ENCODE measurements at regions not wholly inside any gene's neighbourhood (a gene's known extent, or its start where the extent isn't known, plus 50 kb on each side); places are given as distances from the start of the nearest gene placed in this dataset.
A peak's percentile ranks its signal among the peaks of the same experiment; 100 is the strongest.

DNA sequence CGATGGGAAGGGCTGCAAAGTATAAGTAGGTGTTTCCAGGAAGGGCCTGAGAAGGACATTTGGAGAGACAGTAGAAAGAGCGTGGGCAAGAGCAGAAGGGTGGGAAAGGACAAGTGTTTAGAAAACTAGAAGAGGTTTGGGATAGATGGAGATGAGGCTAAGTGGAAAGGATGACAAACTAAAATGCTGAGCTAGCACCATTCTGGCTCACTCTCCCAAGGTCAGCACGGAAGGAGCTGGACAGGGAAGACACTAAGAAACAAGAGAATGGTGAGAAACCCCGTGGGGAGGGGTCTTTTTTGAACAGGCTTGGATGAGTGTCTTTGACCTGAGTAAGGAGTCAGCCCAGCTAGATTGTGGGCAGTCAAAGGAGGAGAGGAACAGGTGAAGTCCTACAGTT, 286.0 kb downstream of the CDK5RAP2 start:
- Mint-ChIP-seq H3K9me3 (no peaks in the 10 kb centered on the region), H3K27me3 (ENCODE audit: low read depth) (peaks cover 2% of the 10 kb centered on the region), H3K36me3 (ENCODE audit: low read depth) (no peaks in the 10 kb centered on the region), H3K27ac (ENCODE audit: unreplicated experiment) (no peak overlapping the region), H3K4me3 (no peak overlapping the region), H3K4me1 (no peaks in the 10 kb centered on the region)
- DNase-seq (ENCODE audit: low read depth, low spot score) = no peak
- no peak for TF ChIP-seq CTCF (conservative IDR thresholded peaks at IDR 0.05)

- H3K4me3 Mint-ChIP-seq = no peak overlapping the region
- H3K27me3 Mint-ChIP-seq (ENCODE audit: low read depth) = peaks cover 2% of the 10 kb centered on the region
- TF ChIP-seq CTCF (conservative IDR thresholded peaks at IDR 0.05) = no peak
- H3K9me3 Mint-ChIP-seq = no peaks in the 10 kb centered on the region
- no peaks in the 10 kb centered on the region for H3K36me3 Mint-ChIP-seq (ENCODE audit: low read depth)
- no peaks in the 10 kb centered on the region for H3K4me1 Mint-ChIP-seq
- DNase-seq (ENCODE audit: low read depth, low spot score) = no peak
- H3K27ac Mint-ChIP-seq (ENCODE audit: unreplicated experiment) = no peak overlapping the region
These were observed 287.4 kb downstream of the CDK5RAP2 start for GRCh38 chr9:120292606-120293005.

GRCh38 chr9:120291050-120291449, 288.9 kb downstream of the CDK5RAP2 start:
- no peak overlapping the region for H3K4me3 Mint-ChIP-seq
- no peak overlapping the region for H3K27ac Mint-ChIP-seq (ENCODE audit: unreplicated experiment)
- no peak for DNase-seq (ENCODE audit: low read depth, low spot score)
- H3K9me3 Mint-ChIP-seq = no peaks in the 10 kb centered on the region
- no peaks in the 10 kb centered on the region for H3K4me1 Mint-ChIP-seq
- H3K27me3 Mint-ChIP-seq (ENCODE audit: low read depth) = peaks cover 2% of the 10 kb centered on the region
- H3K36me3 Mint-ChIP-seq (ENCODE audit: low read depth) = no peaks in the 10 kb centered on the region
- TF ChIP-seq CTCF (conservative IDR thresholded peaks at IDR 0.05) = no peak

DNA sequence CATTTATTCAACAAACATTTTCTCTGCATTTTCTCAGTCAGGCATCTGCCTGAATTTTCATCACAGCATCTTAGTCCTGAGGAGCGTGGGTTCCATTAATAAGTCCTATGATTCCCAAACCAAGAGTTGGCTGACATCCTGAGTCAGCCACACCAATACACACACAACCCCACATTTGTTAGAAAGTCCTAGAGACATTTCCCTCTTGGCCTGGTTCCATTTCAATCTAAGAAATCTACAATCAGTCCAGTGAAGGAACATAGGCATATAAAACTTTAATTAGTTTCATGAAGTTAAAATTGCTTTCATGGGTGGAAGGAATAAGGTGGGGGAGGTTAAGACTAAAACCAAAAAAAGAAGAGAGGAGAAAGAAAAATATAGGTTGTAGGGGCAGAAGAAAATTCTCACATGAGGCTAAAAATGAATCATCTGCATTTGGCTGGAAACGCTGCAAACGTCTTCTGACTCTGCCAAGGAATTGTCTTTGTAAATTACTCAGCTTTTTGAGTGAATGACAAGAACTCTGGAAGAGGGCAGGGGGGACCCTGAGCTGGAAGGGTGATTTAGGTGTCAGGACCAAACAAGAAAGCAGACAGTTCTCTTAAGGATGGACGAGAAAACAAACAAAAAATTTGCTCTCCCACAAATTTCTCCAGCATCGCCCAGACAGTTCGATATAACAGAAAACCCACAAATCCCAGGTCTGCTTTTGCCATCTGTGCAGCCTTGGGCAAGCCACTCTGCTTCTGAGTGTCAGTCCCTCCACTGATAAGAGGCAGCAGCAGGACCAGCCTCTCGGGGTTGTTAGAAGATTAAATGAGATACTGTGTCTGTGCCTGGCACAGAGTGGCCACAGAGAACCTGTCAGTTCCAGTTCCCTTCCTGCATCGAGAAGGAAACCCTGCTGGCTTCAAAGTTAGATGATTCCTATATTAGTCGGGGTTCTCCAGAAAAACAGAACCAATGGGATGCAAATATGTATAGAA, 289.7 kb downstream of the CDK5RAP2 start:
- Mint-ChIP-seq H3K27me3 (ENCODE audit: low read depth) (no peaks in the 10 kb centered on the region), H3K36me3 (ENCODE audit: low read depth) (no peaks in the 10 kb centered on the region), H3K27ac (ENCODE audit: unreplicated experiment) (peak overlapping the region; percentile 0), H3K4me3 (no peak overlapping the region), H3K9me3 (no peaks in the 10 kb centered on the region), H3K4me1 (no peaks in the 10 kb centered on the region)
- TF ChIP-seq CTCF (conservative IDR thresholded peaks at IDR 0.05) = no peak
- no peak for DNase-seq (ENCODE audit: low read depth, low spot score)

DNA sequence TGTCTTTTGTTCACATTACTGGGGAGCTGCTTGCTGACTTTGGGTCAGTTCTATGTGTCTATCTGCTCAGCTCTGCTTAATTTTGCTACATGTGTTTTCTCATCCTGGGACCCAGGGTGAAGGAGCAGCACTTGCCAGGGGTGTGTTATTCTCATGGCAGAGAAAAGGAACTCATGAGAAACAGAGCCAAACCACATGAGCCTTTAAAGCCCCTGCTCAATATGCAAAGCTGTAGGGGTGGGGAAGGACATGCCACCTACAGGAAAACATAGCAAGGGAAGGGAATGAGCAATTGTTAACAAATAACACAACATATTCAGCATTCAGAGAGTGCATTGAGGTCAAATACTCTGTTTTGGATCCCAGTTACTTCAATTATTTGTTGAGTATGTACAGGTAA, 290.9 kb downstream of the CDK5RAP2 start:
- Mint-ChIP-seq H3K4me1 (no peaks in the 10 kb centered on the region), H3K4me3 (no peak overlapping the region), H3K9me3 (no peaks in the 10 kb centered on the region), H3K27ac (ENCODE audit: unreplicated experiment) (no peak overlapping the region), H3K27me3 (ENCODE audit: low read depth) (peaks cover 5% of the 10 kb centered on the region), H3K36me3 (ENCODE audit: low read depth) (no peaks in the 10 kb centered on the region)
- no peak for TF ChIP-seq CTCF (conservative IDR thresholded peaks at IDR 0.05)
- no peak for DNase-seq (ENCODE audit: low read depth, low spot score)

All from neural crest cell (in vitro differentiated cells).